GM10266 (cell line): ENCODE measurements at regions not wholly inside any gene's neighbourhood (a gene's known extent, or its start where the extent isn't known, plus 50 kb on each side); places are given as distances from the start of the nearest gene placed in this dataset.
"Not testable (repeated sequence)": the region's sequence is repeated elsewhere in the genome, so short reads cannot be mapped to it uniquely, and the experiment has no call there.

Experiments
- DNase-seq: peaks from one replicate; pipeline ENCODE4 v3.0.0; 2012; ENCODE audit errors: extremely low spot score
- CTCF ChIP-seq: IDR thresholded peaks from 2 replicates; pipeline ENCODE4 v1.5.1; 2012; ENCODE audit warnings: mild to moderate bottlenecking, low read depth; ENCODE audit not compliant: control insufficient read depth, insufficient read depth; ENCODE audit errors: missing control alignments

DNA sequence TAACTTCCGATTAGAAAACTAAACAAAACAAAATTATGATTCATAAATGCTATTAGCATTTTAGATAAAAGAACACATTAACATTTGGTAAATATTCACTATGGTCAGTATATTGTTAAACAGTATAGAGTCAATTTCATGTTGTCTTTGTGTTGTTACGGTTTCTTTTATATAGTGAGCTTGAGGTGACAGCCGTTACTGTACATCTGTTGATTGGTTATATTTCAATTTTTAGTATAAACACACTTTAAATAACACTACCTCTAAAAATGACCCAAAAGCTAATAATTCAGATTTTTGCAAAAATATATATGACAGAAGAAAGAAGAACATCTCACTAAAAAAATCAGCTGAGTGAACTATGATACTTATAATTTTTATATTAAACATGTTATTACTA lies 249.0 kb upstream of the LUZP2 start:
- no peak for DNase-seq
- TF ChIP-seq CTCF: no peak

DNA sequence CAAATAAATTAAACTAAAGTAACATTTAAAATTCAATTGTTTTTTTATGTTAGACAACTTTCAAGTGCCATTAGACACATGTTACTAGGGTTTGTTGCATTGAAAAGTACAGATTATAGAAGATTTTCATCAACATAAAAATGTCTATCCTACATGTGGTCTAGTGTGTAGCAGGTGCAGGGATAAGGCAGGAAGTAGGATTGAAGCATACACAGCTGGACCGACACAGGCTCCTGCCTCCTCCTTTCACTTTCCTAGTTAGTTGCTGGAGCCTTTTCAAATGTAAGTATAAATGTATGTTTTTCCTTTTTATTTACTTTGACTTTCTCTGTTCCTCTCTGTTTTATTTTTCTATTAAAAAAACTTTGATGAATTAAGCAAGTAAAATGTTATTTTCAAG lies 246.9 kb upstream of the LUZP2 start:
- no peak for TF ChIP-seq CTCF
- DNase-seq: no peak

GRCh38 chr11:24253237-24253760 lies 243.6 kb upstream of the LUZP2 start:
- TF ChIP-seq CTCF: no peak
- DNase-seq: no peak

- TF ChIP-seq CTCF: no peak
- DNase-seq: no peak
These were observed 232.0 kb upstream of the LUZP2 start for GRCh38 chr11:24264868-24265267.

DNA sequence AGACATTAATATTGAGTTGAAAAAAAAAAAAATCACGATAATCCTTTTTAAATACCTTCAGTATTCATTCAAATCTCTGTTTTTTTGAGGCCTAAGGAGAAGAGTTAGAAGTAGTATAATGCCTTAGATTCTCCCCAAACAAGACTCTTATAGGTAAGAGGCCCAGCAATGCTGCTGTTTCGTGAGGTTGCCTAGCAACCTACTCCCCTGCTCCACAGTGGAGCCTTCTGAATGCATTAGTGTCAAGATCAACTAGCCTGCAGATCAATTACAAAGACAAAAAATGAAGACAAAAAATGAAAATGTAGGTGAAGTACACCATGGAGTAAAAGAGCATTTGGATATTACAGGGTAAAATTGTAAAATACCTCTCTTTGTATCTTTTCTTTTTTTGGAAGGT lies 229.8 kb upstream of the LUZP2 start:
- no peak for DNase-seq
- no peak for TF ChIP-seq CTCF

- TF ChIP-seq CTCF: no peak
- no peak for DNase-seq
These were observed 225.1 kb upstream of the LUZP2 start for GRCh38 chr11:24271798-24272197.

- DNase-seq: not testable (repeated sequence)
These were observed 222.6 kb upstream of the LUZP2 start for GRCh38 chr11:24274214-24274781.

GRCh38 chr11:24286238-24286637 lies 210.6 kb upstream of the LUZP2 start:
- DNase-seq: no peak
- TF ChIP-seq CTCF: no peak
